K562 (cell line): ENCODE measurements at regions not wholly inside any gene's neighbourhood (a gene's known extent, or its start where the extent isn't known, plus 50 kb on each side); places are given as distances from the start of the nearest gene placed in this dataset.
A peak's percentile ranks its signal among the peaks of the same experiment; 100 is the strongest.

Source experiments
- ATAC-seq: fragments of 200-7000 bp; cut with Tn5 transposase; 3 replicates; pipeline ENCODE4 v1.9.1; 2020; ENCODE audit warnings: moderate library complexity
- BruUV-seq: library from RNA; stranded (reverse); fragments of 400-500 nt; replicated peaks from 2 replicates; lab custom pipeline; 2021; lab: Mats Ljungman, UMichigan
- CTCF ChIA-PET: fragments of 300-600 bp; formaldehyde crosslinking; extraction: SDS; loops from one replicate; lab custom pipeline; 2021; ENCODE audit warnings: low intra/inter-chr PET ratio; lab: Yijun Ruan, JAX
- POLR2A ChIA-PET: fragments of 300-600, 350-650 bp; sonication (Branson Sonifier 250); formaldehyde crosslinking; extraction: SDS; loops from one replicate; lab custom pipeline; 2021; ENCODE audit warnings: antibody characterized with exemption, inconsistent platforms; lab: Yijun Ruan, JAX
- DNase-seq, 4 experiments: peaks; one replicate each; pipeline versions ENCODE4 v3.0.0 to v3.0.0-alpha.2; 2011 to 2018; ENCODE audit warnings: low spot score in 3 of 4, mixed read lengths in 3 of 4; ENCODE audit errors: extremely low read depth in 1 of 4
- FAIRE-seq: peaks from 2 replicates; lab custom pipeline; 2011; peaks lifted over from hg19 to GRCh38; lab: Jason Lieb, UNC
- H2AFZ ChIP-seq: 2 replicates; pipeline ENCODE4 v1.6.0; 2011; ENCODE audit warnings: low read depth, low read length, control low read depth, inconsistent platforms
- H3K27ac ChIP-seq: fragments of 200-600 bp; 3 replicates; pipeline ENCODE4 v1.8.0; 2011; ENCODE audit warnings: low read depth, mild to moderate bottlenecking, control low read depth, inconsistent platforms, low read length, moderate library complexity, mixed read lengths; ENCODE audit errors: extremely low read depth
- H3K27me3 ChIP-seq, 2 experiments: fragments of 300-600 bp in 1 of 2; 2 replicates in 1 of 2; 3 replicates in 1 of 2; pipeline versions ENCODE4 v1.6.0 to v1.8.0; 2011; ENCODE audit warnings: inconsistent platforms in 2 of 2, low read length in 2 of 2, mild to moderate bottlenecking in 1 of 2, mixed read lengths in 1 of 2, moderate library complexity in 1 of 2; ENCODE audit not compliant: control insufficient read depth in 2 of 2, insufficient read depth in 2 of 2
- H3K36me3 ChIP-seq: fragments of 300-600 bp; 3 replicates; pipeline ENCODE4 v1.8.0; 2011; ENCODE audit warnings: mild to moderate bottlenecking, low read length, inconsistent platforms; ENCODE audit not compliant: control insufficient read depth, insufficient read depth
- H3K4me1 ChIP-seq, 2 experiments: fragments of 200-600 bp in 1 of 2; replicated peaks in 1 of 2; 2 replicates in 1 of 2; 3 replicates in 1 of 2; pipeline versions ENCODE4 v1.5.1 to v1.8.0; 2011; ENCODE audit warnings: inconsistent platforms in 2 of 2, low read length in 2 of 2, mild to moderate bottlenecking in 1 of 2, mixed read lengths in 1 of 2, moderate library complexity in 1 of 2; ENCODE audit not compliant: control insufficient read depth in 2 of 2, insufficient read depth in 2 of 2
- H3K4me2 ChIP-seq: 2 replicates; pipeline ENCODE4 v1.6.1; 2011; ENCODE audit warnings: low read length, control low read depth, inconsistent platforms, mixed read lengths; ENCODE audit not compliant: insufficient read depth
- H3K4me3 ChIP-seq: fragments of 200-600 bp; sonication (generic), shearing (Covaris generic); 2 replicates; pipeline ENCODE4 v1.5.1; 2016; ENCODE audit warnings: control low read depth, inconsistent platforms
- H3K79me2 ChIP-seq: fragments of 200-600 bp; 3 replicates; pipeline ENCODE4 v1.8.0; 2011; ENCODE audit warnings: low read length, inconsistent platforms; ENCODE audit not compliant: control insufficient read depth, insufficient read depth
- H3K9ac ChIP-seq, 2 experiments: 2 replicates each; pipeline versions ENCODE4 v1.6.0 to v1.6.1; 2011; ENCODE audit warnings: low read depth in 2 of 2, low read length in 2 of 2, control low read depth in 1 of 2, inconsistent platforms in 1 of 2, mild to moderate bottlenecking in 1 of 2, mixed read lengths in 1 of 2; ENCODE audit not compliant: insufficient read depth in 1 of 2
- H3K9me1 ChIP-seq: one replicate; pipeline ENCODE4 v1.6.0; 2011; ENCODE audit warnings: inconsistent platforms, mild to moderate bottlenecking, low read length, moderate library complexity; ENCODE audit not compliant: control insufficient read depth, insufficient read depth
- H3K9me3 ChIP-seq: replicated peaks from 2 replicates; pipeline ENCODE4 v1.5.1; 2011; ENCODE audit warnings: low read depth, low read length, inconsistent platforms; ENCODE audit not compliant: control insufficient read depth, insufficient read depth
- H4K20me1 ChIP-seq: replicated peaks from 2 replicates; pipeline ENCODE4 v1.6.1; 2011; ENCODE audit warnings: low read length, inconsistent platforms, mixed read lengths; ENCODE audit not compliant: control insufficient read depth, insufficient read depth
- PML ChIP-seq: IDR thresholded peaks from 2 replicates; pipeline ENCODE4 v1.6.1; 2012; ENCODE audit warnings: low read length, inconsistent platforms
- RAD21 ChIP-seq, 2 experiments: fragments of 250-450 bp in 1 of 2; fragments of 450-650 bp in 1 of 2; sonication (Bioruptor Pico) in 1 of 2; formaldehyde crosslinking in 1 of 2; IDR thresholded peaks in 1 of 2; conservative IDR thresholded peaks in 1 of 2; 2 replicates each; pipeline versions ENCODE4 v1.4.0 to v1.8.0; 2020 to 2022; ENCODE audit warnings: mild to moderate bottlenecking in 2 of 2, moderate library complexity in 1 of 2
- TFE3 ChIP-seq: fragments of 450-650 bp; formaldehyde crosslinking; IDR thresholded peaks from 2 replicates; pipeline ENCODE4 v1.4.0; 2020; ENCODE audit warnings: mild to moderate bottlenecking, mixed read lengths
- ZNF280B ChIP-seq: fragments of 250-450 bp; sonication (Bioruptor Pico); IDR thresholded peaks from 2 replicates; pipeline ENCODE4 v1.5.1; 2021; ENCODE audit warnings: mild to moderate bottlenecking
- WGBS: fragments of 100-300 bp; shearing (Covaris generic); methylation state at CpG from one replicate; pipeline ENCODE4 v1.1.6; 2016; ENCODE audit warnings: low coverage, mixed read lengths; ENCODE audit not compliant: insufficient coverage; ENCODE audit errors: missing lambda C conversion rate; 5-methylcytosine and 5-hydroxymethylcytosine counted together
- in situ Hi-C: fragments of 300-500 bp; cut with MboI; formaldehyde crosslinking; loops from 4 replicates; pipeline ENCODE4 v1.15.0; 2018; ENCODE audit warnings: inconsistent platforms, mixed read lengths
- intact Hi-C: fragments of 100-400 bp; cut with micrococcal nuclease; formaldehyde crosslinking; loops from 2 replicates; pipeline ENCODE4 v1.14.2; 2022

- 2% methylated on average over 4 of the region's 4 CpGs for WGBS
- TF ChIP-seq RAD21 (CRISPR knock-in tag; conservative IDR thresholded peaks at IDR 0.05 in 1 of 2, IDR thresholded peaks at IDR 0.05 in 1 of 2) (peak in 1 of 2 experiments; percentile 32; a peak in 2 of 4 replicates), ZNF280B (no peak)
- BruUV-seq: no TSS peak
- Histone ChIP-seq H3K79me2 (no peaks in the 10 kb centered on the region), H3K4me1 (no peaks in the 10 kb centered on the region), H3K36me3 (no peaks in the 10 kb centered on the region), H2AFZ (no peak overlapping the region), H3K4me3 (no peak overlapping the region), H3K9me3 (no peaks in the 10 kb centered on the region), H3K9ac (no peak overlapping the region), H4K20me1 (no peaks in the 10 kb centered on the region), H3K27ac (no peak overlapping the region), H3K9me1 (no peaks in the 10 kb centered on the region), H3K27me3 (no peaks in the 10 kb centered on the region), H3K4me2 (no peak overlapping the region)
- in situ Hi-C loops: no loop called here
- no peak for FAIRE-seq
- no peak for ATAC-seq
- intact Hi-C loops: no loop called here
- no peak for DNase-seq
- ChIA-PET CTCF (interaction anchor here (1.1 kb wide), 1 partner anchor 863 kb away, joined by 5 read pairs; no protein-coding TSS in a partner anchor), POLR2A (no interaction called here)
Observed at GRCh38 chr4:116702949-116703348, 382.4 kb downstream of the TRAM1L1 start.

DNA sequence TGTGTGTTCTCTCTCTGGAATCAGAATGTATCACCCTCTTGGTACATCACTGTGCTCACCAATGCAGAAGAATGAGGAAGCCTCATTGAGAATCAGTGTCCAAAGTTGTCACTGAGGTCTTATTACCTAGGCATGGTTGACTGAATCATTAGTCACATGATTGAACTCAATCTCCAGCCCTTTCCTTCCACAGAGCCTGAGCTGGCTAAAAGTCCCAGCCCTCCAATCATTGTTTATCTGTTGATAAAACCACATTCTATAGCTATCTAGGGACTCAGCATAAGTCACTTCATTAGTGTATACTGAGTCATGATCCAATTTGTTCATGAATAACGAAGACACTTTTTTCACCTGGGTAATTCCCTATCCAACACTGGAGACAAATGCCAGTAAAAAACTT, 396.8 kb downstream of the TRAM1L1 start:
- no peak for ATAC-seq
- intact Hi-C loops: no loop called here
- no peak for FAIRE-seq

More for the DNA sequence above, 396.8 kb downstream of the TRAM1L1 start:
- H3K79me2 ChIP-seq: no peaks in the 10 kb centered on the region
- no peaks in the 10 kb centered on the region for H3K36me3 ChIP-seq
- DNase-seq: no peak
- H3K9ac ChIP-seq: no peak overlapping the region
- in situ Hi-C loops: no loop called here
- H3K4me2 ChIP-seq: no peak overlapping the region
- H3K9me1 ChIP-seq: no peaks in the 10 kb centered on the region
- no peaks in the 10 kb centered on the region for H4K20me1 ChIP-seq
- WGBS: 0% methylated on average over 1 of the region's 1 CpG
- ChIA-PET POLR2A (no interaction called here), CTCF (no interaction called here)
- no peak overlapping the region for H3K4me3 ChIP-seq
- peak; percentile 22; the same call in 1 of the 2 replicates for TF ChIP-seq TFE3 (CRISPR knock-in tag)
- TF ChIP-seq PML: no peak
- no peaks in the 10 kb centered on the region; the same call in 1 of the 2 replicates for H3K9me3 ChIP-seq
- H3K4me1 ChIP-seq: no peaks in the 10 kb centered on the region
- BruUV-seq: no TSS peak
- no peak overlapping the region for H3K27ac ChIP-seq
- H2AFZ ChIP-seq: no peak overlapping the region
- no peaks in the 10 kb centered on the region for H3K27me3 ChIP-seq
